Activated T-cell treated with anti-CD3 and anti-CD28 coated beads for 4 hours (primary cell): ENCODE measurements at regions not wholly inside any gene's neighbourhood (a gene's known extent, or its start where the extent isn't known, plus 50 kb on each side); places are given as distances from the start of the nearest gene placed in this dataset.
"Not testable (repeated sequence)": the region's sequence is repeated elsewhere in the genome, so short reads cannot be mapped to it uniquely, and the experiment has no call there.

Experiments
- DNase-seq: peaks from one replicate; pipeline ENCODE4 v3.0.0-alpha.2; 2020

- DNase-seq = no peak
Observed at GRCh38 chr7:12007576-12007975, 175.6 kb upstream of the THSD7A start.

- no peak for DNase-seq
Observed at GRCh38 chr7:12013983-12014382, 182.0 kb upstream of the THSD7A start.

GRCh38 chr7:12016439-12016838, 184.4 kb upstream of the THSD7A start:
- no peak for DNase-seq

GRCh38 chr7:12017046-12017445, 185.0 kb upstream of the THSD7A start:
- DNase-seq = no peak

GRCh38 chr7:12022011-12022410, 189.1 kb upstream of the TMEM106B start:
- not testable (repeated sequence) for DNase-seq

GRCh38 chr7:12025246-12025645, 185.8 kb upstream of the TMEM106B start:
- DNase-seq = no peak

GRCh38 chr7:12028508-12028907, 182.6 kb upstream of the TMEM106B start:
- DNase-seq = no peak

GRCh38 chr7:12030116-12030515, 181.0 kb upstream of the TMEM106B start:
- no peak for DNase-seq

- DNase-seq = no peak
Observed at GRCh38 chr7:12031186-12031585, 179.9 kb upstream of the TMEM106B start.

GRCh38 chr7:12031638-12032037, 179.5 kb upstream of the TMEM106B start:
- DNase-seq = no peak

- DNase-seq = no peak
Observed at GRCh38 chr7:12032146-12032545, 178.9 kb upstream of the TMEM106B start.

GRCh38 chr7:12043457-12043856, 167.6 kb upstream of the TMEM106B start:
- DNase-seq = not testable (repeated sequence)

- no peak for DNase-seq
Observed at GRCh38 chr7:12052211-12052610, 158.9 kb upstream of the TMEM106B start.

GRCh38 chr7:12053561-12053960, 157.5 kb upstream of the TMEM106B start:
- no peak for DNase-seq

- no peak for DNase-seq
Observed at GRCh38 chr7:12054830-12055229, 156.3 kb upstream of the TMEM106B start.

- no peak for DNase-seq
Observed at GRCh38 chr7:12056381-12056780, 154.7 kb upstream of the TMEM106B start.

- no peak for DNase-seq
Observed at GRCh38 chr7:12056977-12057376, 154.1 kb upstream of the TMEM106B start.

- no peak for DNase-seq
Observed at GRCh38 chr7:12062062-12062461, 149.0 kb upstream of the TMEM106B start.

GRCh38 chr7:12064586-12065127, 146.4 kb upstream of the TMEM106B start:
- DNase-seq = no peak

- DNase-seq = no peak
Observed at GRCh38 chr7:12066004-12066403, 145.1 kb upstream of the TMEM106B start.

- DNase-seq = no peak
Observed at GRCh38 chr7:12066521-12066920, 144.6 kb upstream of the TMEM106B start.

- DNase-seq = peak; percentile 51
Observed at GRCh38 chr7:12067156-12067831, 143.8 kb upstream of the TMEM106B start.

GRCh38 chr7:12069757-12070156, 141.3 kb upstream of the TMEM106B start:
- DNase-seq = no peak

GRCh38 chr7:12074889-12075288, 136.2 kb upstream of the TMEM106B start:
- DNase-seq = no peak

- no peak for DNase-seq
Observed at GRCh38 chr7:12080006-12080405, 131.1 kb upstream of the TMEM106B start.
